ENCODE measurements at regions not wholly inside any gene's neighbourhood (a gene's known extent, or its start where the extent isn't known, plus 50 kb on each side); places are given as distances from the start of the nearest gene placed in this dataset.

DNA sequence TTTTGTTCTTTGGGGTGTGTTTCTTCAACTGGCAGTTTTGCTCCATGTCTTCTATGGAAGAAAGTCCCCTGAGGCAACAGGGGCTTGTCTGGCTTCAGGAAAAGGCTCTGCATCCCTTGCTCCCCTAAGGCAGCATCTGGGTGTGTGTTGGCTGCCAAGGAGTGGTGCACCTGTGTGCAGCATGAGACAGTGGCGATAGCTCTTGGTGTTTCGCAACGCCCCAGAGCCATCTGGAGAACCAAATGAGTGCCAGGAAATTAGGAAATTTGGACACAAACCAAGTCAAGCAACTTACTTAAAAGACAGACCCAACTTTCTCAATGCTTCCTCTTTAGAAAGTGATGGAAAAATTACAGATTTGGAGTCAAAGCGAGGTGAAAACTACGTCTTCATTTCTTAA, 1044.4 kb upstream of the CNTNAP5 start:
- no peak for TF ChIP-seq ZFP69B (tag by site-specific recombination; IDR thresholded peaks at IDR 0.05)
- TF ChIP-seq, protein P1, sequence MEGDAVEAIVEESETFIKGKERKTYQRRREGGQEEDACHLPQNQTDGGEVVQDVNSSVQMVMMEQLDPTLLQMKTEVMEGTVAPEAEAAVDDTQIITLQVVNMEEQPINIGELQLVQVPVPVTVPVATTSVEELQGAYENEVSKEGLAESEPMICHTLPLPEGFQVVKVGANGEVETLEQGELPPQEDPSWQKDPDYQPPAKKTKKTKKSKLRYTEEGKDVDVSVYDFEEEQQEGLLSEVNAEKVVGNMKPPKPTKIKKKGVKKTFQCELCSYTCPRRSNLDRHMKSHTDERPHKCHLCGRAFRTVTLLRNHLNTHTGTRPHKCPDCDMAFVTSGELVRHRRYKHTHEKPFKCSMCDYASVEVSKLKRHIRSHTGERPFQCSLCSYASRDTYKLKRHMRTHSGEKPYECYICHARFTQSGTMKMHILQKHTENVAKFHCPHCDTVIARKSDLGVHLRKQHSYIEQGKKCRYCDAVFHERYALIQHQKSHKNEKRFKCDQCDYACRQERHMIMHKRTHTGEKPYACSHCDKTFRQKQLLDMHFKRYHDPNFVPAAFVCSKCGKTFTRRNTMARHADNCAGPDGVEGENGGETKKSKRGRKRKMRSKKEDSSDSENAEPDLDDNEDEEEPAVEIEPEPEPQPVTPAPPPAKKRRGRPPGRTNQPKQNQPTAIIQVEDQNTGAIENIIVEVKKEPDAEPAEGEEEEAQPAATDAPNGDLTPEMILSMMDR (tag by site-specific recombination; IDR thresholded peaks at IDR 0.05): no peak
- no peak for TF ChIP-seq ZNF792 (tag by site-specific recombination; IDR thresholded peaks at IDR 0.05)
- TF ChIP-seq, protein P2, sequence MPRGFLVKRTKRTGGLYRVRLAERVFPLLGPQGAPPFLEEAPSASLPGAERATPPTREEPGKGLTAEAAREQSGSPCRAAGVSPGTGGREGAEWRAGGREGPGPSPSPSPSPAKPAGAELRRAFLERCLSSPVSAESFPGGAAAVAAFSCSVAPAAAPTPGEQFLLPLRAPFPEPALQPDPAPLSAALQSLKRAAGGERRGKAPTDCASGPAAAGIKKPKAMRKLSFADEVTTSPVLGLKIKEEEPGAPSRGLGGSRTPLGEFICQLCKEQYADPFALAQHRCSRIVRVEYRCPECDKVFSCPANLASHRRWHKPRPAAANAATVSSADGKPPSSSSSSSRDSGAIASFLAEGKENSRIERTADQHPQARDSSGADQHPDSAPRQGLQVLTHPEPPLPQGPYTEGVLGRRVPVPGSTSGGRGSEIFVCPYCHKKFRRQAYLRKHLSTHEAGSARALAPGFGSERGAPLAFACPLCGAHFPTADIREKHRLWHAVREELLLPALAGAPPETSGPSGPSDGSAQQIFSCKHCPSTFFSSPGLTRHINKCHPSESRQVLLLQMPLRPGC (tag by site-specific recombination; IDR thresholded peaks at IDR 0.05): no peak
- TF ChIP-seq TCF7L2 (IDR thresholded peaks at IDR 0.05; ENCODE audit: borderline replicate concordance, low read depth, low read length): no peak
- TF ChIP-seq, protein P3, sequence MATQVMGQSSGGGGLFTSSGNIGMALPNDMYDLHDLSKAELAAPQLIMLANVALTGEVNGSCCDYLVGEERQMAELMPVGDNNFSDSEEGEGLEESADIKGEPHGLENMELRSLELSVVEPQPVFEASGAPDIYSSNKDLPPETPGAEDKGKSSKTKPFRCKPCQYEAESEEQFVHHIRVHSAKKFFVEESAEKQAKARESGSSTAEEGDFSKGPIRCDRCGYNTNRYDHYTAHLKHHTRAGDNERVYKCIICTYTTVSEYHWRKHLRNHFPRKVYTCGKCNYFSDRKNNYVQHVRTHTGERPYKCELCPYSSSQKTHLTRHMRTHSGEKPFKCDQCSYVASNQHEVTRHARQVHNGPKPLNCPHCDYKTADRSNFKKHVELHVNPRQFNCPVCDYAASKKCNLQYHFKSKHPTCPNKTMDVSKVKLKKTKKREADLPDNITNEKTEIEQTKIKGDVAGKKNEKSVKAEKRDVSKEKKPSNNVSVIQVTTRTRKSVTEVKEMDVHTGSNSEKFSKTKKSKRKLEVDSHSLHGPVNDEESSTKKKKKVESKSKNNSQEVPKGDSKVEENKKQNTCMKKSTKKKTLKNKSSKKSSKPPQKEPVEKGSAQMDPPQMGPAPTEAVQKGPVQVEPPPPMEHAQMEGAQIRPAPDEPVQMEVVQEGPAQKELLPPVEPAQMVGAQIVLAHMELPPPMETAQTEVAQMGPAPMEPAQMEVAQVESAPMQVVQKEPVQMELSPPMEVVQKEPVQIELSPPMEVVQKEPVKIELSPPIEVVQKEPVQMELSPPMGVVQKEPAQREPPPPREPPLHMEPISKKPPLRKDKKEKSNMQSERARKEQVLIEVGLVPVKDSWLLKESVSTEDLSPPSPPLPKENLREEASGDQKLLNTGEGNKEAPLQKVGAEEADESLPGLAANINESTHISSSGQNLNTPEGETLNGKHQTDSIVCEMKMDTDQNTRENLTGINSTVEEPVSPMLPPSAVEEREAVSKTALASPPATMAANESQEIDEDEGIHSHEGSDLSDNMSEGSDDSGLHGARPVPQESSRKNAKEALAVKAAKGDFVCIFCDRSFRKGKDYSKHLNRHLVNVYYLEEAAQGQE (tag by site-specific recombination; IDR thresholded peaks at IDR 0.05): no peak
- TF ChIP-seq SCRT1 (tag by site-specific recombination; IDR thresholded peaks at IDR 0.05; ENCODE audit: borderline replicate concordance): no peak
- TF ChIP-seq SALL2 (tag by site-specific recombination; IDR thresholded peaks at IDR 0.05; ENCODE audit: borderline replicate concordance): no peak
- TF ChIP-seq ZBTB20 (tag by site-specific recombination; IDR thresholded peaks at IDR 0.05): no peak
- TF ChIP-seq, protein P4, sequence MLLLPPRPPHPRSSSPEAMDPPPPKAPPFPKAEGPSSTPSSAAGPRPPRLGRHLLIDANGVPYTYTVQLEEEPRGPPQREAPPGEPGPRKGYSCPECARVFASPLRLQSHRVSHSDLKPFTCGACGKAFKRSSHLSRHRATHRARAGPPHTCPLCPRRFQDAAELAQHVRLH (tag by site-specific recombination; IDR thresholded peaks at IDR 0.05): no peak
- TF ChIP-seq, protein P5, sequence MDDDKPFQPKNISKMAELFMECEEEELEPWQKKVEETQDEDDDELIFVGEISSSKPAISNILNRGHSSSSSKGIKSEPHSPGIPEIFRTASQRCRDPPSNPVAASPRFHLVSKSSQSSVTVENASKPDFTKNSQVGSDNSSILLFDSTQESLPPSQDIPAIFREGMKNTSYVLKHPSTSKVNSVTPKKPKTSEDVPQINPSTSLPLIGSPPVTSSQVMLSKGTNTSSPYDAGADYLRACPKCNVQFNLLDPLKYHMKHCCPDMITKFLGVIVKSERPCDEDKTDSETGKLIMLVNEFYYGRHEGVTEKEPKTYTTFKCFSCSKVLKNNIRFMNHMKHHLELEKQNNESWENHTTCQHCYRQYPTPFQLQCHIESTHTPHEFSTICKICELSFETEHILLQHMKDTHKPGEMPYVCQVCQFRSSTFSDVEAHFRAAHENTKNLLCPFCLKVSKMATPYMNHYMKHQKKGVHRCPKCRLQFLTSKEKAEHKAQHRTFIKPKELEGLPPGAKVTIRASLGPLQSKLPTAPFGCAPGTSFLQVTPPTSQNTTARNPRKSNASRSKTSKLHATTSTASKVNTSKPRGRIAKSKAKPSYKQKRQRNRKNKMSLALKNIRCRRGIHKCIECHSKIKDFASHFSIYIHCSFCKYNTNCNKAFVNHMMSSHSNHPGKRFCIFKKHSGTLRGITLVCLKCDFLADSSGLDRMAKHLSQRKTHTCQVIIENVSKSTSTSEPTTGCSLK (tag by site-specific recombination; IDR thresholded peaks at IDR 0.05): no peak
- no peak for TF ChIP-seq GLIS1 (tag by site-specific recombination; IDR thresholded peaks at IDR 0.05)
- TF ChIP-seq ZNF138 (tag by site-specific recombination; IDR thresholded peaks at IDR 0.05; ENCODE audit: borderline replicate concordance): no peak
